Endometrium (tissue), 2 donors: ENCODE measurements at regions not wholly inside any gene's neighbourhood (a gene's known extent, or its start where the extent isn't known, plus 50 kb on each side); places are given as distances from the start of the nearest gene placed in this dataset.

Experiments
- FAIRE-seq: peaks from 2 replicates; lab custom pipeline; 2012; peaks lifted over from hg19 to GRCh38; lab: Jason Lieb, UNC
- donor health status: control.
- donor health status: control.

GRCh38 chr18:68342039-68342659 lies 372.8 kb downstream of the TMX3 start:
- no peak for FAIRE-seq

DNA sequence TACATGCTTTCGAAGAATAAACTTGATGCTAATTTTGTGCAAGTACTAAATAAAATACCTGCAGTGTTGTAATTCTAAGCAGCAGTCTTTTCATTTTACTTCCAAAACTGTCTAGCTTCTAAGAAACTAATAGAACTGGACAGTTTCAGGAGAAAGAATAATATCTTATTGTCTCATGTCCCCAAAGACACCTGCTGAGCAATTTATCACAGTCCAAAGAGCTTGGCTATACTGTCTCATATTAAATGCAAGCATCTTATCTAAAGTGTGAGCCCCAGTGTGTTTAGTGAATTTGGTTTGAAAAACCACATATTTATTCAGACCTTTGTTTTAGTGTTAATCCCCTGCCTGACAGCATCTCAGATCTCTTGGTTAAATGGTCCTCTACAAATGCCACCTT lies 374.3 kb downstream of the TMX3 start:
- no peak for FAIRE-seq

GRCh38 chr18:68330658-68331057 lies 384.2 kb downstream of the TMX3 start:
- FAIRE-seq = no peak

DNA sequence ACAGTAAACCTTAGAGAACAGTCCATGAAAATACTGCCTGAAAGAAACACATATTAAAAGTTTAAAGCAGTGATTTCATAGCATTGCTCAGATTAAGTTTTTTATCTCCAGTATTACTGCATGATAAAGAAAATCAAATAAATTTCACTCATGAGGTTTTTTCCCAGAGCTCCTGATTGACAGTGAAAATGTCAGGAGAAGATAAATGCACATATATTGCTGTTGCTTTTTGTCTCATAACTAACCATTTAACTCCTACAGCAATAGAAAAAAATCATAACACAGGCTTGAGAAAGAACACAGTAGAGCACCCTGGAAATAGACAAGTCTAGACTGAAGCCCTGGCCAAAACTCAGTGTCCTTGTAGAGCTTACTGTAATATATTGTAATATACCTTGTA lies 391.0 kb downstream of the TMX3 start:
- no peak for FAIRE-seq

DNA sequence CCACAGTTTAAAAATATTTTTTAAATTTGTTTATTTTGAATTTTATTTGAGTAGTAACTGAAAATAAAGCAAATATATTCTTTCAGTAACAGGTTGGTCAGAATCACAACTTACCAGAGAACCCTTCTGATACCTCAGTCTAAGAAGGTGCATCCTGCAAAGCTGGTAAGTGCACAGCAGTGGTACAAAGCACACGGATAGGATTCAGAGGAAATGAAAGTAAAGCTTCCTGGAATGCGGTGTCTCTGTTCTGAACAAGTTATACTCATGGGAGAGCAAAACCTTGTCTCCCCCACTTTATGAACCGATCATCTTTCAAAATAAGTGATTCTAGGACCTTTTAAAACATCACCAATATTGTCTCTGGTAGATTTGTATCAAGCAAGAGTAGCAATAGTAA lies 398.3 kb downstream of the TMX3 start:
- FAIRE-seq = no peak

DNA sequence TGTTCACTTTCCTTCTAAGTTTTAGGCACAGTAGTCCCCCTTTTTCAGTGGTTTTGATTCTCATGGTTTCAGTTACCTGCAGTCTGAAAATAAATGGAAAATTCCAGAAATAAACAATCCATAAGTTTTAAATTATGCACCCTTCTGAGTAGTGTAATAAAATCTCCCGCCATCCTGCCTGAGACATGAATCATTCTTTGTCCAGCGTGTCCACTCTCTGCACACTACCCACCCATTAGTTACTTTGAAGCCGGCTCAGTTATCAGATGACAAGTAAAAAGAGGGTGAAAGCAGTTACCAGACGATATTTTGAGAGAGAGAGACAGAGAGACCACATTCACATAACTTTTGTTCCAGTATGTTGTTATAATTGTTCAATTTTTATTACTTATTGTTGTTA lies 400.5 kb downstream of the TMX3 start:
- no peak for FAIRE-seq

DNA sequence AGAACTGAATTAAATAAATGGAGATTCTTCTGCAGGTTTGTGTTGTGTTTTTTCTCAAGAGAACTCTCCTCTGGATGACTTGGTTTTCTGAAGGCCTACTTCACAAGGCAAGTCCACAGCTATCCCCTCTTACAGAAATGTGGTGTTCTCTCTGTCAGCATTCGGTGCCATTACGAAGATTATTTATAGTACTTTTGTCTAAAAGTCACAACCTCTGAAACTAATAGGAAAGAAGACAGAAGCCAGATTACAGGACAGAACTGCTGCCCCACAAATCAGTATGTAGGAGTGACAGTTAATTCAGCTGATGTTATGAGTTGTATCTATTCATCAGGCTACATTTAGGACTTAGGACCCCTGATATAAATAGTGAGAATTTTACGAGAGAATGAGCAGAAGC lies 413.5 kb downstream of the TMX3 start:
- no peak for FAIRE-seq

- no peak for FAIRE-seq
These were observed 415.0 kb downstream of the TMX3 start for GRCh38 chr18:68299906-68300305.

GRCh38 chr18:68298330-68298729 lies 416.6 kb downstream of the TMX3 start:
- no peak for FAIRE-seq

- no peak for FAIRE-seq
These were observed 426.5 kb downstream of the TMX3 start for GRCh38 chr18:68288408-68288807.

GRCh38 chr18:68284236-68284780 lies 430.6 kb downstream of the TMX3 start:
- FAIRE-seq = no peak

GRCh38 chr18:68283834-68284233 lies 431.1 kb downstream of the TMX3 start:
- FAIRE-seq = no peak

- FAIRE-seq = peak; percentile 15
These were observed 432.7 kb downstream of the TMX3 start for GRCh38 chr18:68282232-68282631.

DNA sequence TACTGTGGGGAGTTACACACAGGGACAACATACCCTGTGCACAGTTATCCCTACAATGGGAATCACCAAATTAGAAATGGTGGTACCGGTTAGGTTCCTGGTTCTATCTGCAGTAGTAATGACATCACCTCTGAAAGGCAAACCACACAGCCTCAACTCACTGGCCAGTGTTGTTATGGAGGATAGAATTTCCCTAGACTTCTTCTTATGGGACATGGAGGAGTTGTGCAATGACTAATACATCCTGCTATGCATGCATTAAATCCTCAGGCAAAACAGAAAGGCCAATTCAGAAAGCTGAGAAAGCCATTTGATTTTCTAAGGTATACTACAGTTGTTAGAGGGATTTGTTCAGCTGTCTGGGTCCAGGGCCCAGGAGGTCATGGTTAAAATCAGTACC lies 439.3 kb downstream of the TMX3 start:
- no peak for FAIRE-seq

DNA sequence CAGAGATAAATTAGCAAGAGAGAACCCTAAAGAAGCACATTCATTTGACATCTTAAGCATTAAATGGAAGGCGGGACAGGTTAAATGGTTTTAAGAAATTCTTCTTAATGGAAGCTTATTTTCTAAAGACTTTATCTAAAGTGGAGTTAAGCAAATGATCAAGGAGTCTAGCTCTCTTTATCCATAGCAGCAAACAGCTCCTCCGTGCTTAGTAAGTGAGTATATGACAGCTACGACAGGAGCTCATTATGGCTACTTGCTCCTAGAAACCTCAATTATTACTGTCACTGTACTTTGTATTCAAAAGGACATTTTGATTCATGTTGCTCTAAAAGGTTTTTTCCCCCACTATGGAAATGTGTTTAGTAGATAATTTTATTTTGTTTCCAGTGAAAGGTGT lies 444.9 kb downstream of the TMX3 start:
- FAIRE-seq = no peak

DNA sequence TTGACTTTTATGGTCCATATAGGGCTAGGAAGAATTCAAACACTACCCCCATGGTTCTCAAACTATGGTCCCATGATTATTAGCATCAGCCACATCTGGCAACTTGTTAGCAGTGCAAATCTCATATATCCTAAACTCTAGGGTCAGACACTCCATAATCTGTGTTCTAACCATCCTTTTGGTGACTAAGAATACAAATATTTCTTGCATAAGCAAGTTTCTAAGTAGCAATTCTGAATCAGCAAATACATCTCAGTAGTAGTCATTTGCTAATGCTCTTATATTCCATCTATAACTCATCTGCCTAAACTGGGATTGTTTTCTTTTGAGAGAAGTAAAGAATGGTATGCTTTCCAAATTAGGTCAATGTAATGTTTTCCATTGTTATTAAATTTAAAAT lies 447.3 kb downstream of the TMX3 start:
- no peak for FAIRE-seq

- FAIRE-seq = no peak
These were observed 451.4 kb downstream of the TMX3 start for GRCh38 chr18:68263481-68263880.

GRCh38 chr18:68262690-68263294 lies 452.1 kb downstream of the TMX3 start:
- no peak for FAIRE-seq

DNA sequence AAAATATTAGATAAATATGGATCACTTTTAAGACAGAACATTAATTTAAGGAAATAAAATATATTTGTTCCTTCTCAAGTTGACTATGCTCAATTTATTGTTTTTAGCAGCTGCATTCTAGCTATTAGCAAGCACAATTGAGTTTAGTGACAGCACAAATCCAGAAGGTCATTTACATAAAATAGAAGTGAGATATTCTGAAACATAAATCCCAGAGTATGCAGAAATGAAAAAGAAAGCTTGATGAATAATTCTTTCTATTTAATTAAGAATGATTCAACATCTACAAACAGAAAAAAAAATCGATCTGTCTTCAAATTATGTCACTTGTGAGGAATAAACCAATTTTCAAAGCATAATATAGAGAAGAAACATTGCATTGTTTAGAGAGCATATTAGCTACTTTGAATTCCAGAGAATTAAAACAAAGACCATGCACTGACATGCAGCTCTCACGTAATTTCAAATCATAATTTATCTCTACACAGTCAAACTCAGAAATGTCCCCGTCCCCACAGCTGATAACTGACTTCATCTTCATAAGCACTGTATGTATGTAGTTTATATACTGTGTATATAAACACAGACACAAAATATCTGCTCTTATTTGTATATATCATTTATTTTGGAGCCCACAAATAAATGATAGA lies 458.4 kb downstream of the TMX3 start:
- FAIRE-seq = no peak

DNA sequence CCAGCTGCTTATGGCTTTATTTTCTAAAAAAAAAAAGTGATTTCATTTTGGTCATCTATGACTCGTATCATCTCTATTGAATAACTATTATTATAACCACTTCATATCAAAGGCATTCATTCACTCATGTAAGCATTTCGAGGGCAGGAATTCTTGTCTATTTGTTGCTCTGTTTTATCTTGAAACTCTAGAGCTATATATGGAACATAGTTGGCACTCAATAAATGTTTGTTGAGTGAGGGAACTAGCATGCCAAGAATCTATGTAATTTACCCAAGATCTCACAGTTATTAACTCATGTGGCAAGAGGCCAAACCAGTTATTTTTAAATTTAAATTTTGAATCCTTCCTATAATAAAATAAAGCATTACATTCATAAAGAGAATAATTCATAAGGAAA lies 470.1 kb downstream of the TMX3 start:
- FAIRE-seq = no peak

- FAIRE-seq = no peak
These were observed 473.0 kb downstream of the TMX3 start for GRCh38 chr18:68241881-68242280.

DNA sequence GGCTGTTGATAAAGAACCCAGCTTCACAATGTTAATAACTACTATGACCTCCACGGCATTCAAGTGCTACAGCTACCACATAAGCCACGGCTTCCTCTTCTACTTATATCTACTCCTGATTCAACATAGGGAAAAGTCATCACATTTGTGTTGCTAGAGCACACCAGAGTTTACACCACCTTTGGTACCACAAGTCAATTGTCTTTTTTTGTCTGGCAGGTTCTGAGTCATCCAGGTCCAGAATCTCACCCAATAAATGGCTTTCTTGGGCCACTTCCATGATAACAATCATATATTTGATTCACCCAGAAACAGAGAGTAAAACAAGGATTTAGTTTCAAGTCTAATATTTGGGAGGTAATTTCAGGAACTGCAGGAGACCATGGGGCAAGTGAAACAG lies 480.2 kb downstream of the TMX3 start:
- FAIRE-seq = no peak

DNA sequence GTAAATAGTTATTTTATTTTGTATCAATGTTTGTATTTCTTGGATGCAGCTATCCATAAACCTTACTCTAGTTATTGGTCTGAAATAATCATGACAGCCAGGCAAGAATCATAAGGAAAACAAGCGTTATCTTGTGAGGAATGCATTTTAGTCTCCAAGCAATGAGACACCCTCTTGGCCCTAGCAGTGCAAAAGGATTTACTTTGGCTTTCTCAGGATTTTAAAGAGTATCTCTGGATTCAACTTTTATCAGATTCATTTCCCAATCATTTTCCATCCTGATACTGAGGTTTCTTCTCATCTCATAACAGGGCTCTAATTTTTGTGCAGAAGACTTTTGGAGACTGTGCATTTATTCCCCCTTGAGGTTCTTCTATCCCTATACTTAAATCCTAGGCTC lies 480.8 kb downstream of the TMX3 start:
- no peak for FAIRE-seq

DNA sequence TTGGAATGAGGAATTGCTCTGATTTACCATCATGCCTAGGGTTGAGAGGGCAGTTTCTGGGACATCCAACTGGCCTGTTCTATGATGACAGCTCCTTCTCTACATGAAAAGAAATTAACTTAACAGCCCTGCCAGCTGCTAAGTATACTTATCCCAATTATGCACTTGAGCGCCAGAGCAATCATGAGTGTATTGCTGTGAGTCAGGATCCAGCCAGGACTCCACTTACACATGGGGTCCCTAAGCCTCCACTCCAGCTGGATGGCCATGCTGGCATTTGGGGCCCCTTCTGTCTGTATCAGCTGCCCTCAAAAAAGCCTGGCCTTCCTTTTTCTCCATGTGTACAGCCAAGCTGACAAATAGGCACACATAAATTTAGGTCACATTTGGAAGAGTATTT lies 481.9 kb downstream of the TMX3 start:
- no peak for FAIRE-seq
